GM19468 (cell line): ENCODE measurements at regions not wholly inside any gene's neighbourhood (a gene's known extent, or its start where the extent isn't known, plus 50 kb on each side); places are given as distances from the start of the nearest gene placed in this dataset.

Experiments used
- ATAC-seq: cut with Tn5 transposase; IDR thresholded peaks from one replicate; pipeline ENCODE4 v1.9.1; 2021; ENCODE audit warnings: mild to moderate bottlenecking, moderate library complexity, moderate number of reproducible peaks; ENCODE audit not compliant: unreplicated experiment; ENCODE audit errors: extremely low read depth

DNA sequence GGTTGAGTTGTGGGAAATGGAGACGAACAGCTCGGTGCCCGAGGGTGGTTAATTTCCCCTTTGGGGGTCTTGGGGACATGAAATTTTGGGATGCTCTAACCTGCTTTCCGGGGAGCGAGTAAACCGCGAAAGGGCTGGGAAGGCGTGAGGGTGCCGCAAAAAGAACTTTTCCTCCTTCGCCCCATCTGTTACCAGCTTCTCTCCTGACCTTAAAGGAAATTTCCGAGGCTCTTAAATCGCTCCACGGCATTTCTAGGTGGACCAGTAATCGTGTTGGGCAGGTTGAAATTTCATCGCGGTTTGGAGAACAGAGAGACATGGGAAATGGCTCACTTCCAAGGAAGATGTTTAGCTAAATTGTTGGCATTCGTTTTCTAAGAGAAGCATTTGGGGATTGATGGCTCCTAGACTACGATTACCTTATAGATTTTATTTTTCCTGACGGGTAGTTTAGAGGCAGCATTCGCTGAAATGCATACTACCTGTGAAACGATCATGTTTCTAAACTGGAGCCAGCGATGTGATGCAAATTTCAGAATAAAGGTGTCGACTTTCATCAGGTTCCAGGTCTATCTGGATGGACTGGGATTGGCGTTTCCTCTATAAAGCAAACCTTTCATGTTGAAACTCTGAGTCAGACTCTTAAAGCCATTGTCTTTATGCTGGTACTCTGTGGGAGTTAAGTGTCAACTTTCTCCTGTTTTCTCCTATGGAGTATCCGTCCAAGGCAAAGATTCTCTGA is 414.5 kb downstream of the PCNX1 start:
- no peak for ATAC-seq

DNA sequence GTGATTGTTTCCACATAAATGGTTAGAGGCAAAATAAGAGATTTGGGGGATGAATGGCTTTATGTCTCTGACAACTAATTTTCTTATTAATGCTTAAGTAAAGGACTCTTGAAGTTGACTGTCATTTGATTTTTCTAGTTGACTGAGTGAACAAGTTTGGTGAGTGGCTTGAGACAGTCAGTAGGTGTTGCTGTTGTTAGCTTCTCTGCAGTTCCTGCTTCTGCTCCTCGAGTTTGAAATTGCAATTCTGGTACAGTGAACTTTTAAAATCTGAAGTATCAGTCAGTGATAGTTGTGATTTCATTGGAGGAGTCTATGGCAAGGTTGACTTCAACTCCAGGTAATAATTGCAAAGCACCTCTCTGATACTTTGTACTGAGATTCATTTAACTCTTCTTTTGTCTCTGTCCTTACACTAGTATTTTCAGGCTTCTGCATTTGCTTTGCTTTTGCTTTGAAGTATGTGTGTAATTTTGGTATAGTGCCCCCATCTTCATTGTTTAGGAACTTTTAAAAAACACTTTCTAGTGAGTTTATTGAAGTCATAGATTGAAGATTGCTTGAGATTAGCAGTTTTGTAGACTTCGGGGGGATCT is 415.5 kb downstream of the PCNX1 start:
- ATAC-seq, result no peak

DNA sequence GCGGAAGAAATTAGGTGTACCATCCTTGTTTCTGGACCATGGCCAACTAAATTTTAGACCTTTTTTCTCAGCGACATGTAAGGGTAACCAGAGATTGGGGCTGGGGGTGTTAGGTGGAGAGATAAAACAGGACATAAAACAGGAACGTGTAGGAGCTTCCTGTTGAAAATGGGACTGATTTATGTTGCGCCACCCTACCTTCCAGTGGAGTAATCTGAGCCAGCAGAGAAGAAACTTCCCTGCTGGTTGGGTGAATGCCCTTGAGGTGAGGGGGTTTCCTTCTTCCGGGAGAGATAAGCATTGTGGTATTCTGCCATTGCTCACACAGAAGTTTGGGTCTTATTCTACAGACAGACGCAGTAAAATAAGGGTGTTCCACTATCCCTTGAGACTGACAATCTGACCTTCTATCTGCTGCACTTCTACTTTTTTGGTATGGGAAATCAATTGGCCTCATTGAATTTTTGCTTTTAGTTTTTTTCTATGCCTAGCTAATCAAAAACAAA is 417.6 kb downstream of the PCNX1 start:
- ATAC-seq, result no peak

DNA sequence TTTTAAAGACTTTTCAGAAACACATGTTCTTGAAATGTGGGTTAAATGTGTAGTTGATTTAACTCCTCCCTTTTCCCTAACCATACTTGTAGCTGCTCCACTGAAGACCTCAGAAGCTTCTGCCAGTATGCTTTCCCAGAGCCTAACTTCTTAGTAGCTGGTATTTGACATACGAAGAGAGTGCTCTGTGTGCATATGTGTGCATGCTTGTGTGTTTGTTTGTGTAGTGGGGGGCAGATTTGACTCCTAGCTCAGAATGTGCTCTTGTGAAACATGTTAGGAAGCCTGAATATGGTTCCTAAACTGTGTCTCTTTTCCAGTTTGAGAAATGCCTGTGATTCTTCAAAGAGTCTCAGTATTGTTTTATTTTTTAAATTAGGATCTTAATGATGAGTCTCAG is 420.4 kb downstream of the PCNX1 start:
- ATAC-seq, result no peak

DNA sequence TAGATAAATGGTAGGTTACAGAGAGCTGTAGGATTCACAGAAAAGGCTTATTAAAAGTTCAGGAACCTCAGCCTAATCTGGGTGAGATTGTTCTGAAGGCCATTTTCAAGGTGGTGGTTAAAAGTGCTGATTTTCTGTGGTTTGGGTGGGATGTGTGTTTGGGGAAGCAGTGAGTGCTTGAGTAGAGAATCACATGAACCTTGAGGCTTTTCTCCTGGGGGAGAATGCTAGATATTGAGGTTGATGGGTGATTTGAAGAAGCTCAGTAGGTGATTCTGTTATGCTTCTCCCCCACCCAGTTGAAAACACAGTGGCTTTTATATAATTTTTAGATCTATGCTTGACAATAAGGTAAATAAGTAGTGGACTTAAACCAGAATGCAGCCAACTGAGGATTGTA is 420.9 kb downstream of the PCNX1 start:
- ATAC-seq, result no peak

DNA sequence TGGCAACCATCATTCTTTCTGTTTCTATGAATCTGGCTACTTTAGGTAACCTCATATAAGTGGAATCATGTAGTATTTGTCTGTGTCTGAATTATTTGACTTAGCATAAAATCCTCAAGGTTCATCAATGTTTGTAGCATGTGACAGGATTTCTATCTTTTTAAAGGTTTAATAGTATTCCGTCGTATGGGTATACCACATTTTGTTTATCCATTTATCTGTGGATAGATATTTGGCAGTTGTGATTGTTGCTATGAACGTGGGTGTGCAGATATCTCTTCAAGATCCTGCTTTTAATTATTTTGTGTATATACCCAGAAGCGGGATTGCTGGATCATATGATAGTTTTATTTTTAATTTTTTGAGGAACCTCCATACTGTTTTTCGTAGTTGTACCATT is 421.7 kb downstream of the PCNX1 start:
- ATAC-seq, result no peak

DNA sequence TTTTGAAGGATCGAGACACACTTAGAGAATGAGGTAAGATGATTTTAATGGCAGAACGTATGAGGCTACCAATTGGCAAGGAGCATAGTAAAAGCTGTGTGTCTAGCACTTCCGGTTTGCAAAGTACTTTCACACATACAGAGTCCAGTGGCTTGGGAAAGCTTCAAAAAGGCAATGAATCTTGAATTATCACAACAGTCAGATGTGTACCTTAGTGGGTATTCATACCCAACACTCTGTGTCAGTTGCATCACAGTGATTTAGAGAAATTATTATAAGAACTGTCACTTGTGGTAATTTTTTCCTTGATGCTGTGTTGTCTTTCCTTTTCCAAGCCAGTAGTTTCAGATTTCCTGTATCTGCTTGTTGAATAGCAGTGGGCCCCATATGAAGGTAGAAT is 424.1 kb downstream of the PCNX1 start:
- no peak for ATAC-seq

DNA sequence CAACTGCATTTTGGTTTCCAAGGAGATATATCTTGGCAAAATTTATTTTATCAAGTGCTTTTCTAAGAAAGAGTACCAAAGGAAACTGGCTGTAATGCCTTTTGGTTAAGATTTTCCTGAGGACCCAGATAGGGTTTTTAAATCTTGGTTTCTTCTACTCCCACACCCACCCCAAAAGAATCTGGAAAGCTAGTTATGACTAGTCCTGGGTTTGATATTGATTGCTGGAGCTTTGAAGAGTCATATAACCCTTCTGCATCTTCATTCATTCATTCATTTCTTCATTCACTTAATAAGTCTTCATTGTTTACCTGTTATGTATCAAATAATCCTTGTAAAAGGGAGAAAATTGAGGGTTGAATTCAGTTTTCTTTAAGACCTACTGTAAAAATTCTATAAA is 425.2 kb downstream of the PCNX1 start:
- ATAC-seq, result no peak

DNA sequence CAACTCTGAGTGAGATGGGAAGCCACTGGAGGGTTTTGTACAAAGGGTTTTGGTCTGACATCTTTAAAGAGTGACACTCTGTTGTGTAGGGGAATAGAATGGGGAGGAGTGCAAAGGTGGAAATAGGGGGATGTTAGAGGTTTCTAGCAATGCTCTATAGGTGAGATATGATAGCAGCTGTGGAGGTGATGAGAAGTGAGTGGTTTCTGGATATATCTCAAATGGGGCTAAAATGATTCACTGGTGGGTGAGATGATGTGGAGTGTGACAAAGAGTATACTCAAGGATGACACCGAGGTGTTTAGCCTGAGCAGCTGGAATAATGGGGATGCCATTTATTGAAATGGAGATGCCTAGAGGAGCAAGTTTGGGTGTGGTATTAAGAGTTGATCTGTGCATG is 426.4 kb downstream of the PCNX1 start:
- no peak for ATAC-seq

DNA sequence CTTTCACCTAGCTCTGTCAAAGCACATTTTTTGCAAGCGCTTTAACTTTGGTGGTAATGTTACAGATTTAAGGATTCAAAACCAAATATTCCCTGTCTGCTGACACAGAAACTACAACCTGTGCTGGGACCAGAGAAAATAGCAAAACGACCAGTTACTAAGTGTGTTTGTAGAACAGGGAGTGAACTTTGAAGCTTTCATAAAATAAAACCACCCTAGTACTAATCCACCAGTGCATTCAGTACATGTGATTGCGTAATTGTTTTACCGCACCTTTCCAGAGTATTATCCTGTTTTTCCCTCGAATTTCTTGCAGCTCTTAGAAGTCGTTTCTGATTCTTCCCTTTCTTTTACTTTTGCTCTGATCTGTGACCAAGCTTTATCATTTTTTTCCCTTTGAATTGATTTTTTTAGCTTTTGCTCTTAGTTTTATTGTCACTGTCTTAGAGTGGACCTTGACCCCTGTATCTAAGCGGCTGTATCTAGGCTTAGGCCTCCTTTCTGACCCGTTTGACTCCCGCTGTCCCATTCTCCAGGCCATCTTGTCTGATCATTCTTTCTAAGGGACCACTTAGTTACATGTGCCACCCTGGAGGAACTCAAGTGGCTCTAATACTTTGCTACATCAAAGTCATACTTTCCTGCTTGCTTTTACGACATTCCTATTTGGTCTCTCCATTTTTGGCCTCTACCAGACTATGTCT is 429.4 kb downstream of the PCNX1 start:
- no peak for ATAC-seq

DNA sequence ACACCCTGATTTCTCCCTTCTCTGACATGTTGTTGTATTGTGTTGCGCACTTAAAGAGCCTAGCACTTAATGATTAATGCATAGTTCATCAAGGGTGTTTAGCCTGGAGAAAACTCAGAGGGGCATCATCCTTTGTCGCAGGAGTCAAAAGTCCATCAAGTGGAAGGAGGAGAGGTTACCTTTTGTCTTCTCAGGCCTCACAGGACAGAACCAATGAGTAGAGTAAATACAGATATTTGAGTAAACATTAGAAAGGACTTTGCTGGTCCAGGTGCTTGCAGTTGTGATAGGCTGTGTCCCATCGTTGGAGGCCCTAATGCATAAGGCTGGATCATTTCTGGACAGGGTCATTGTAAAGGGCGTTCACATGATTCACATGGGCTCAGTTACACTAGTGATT is 430.9 kb downstream of the PCNX1 start:
- ATAC-seq, result no peak

DNA sequence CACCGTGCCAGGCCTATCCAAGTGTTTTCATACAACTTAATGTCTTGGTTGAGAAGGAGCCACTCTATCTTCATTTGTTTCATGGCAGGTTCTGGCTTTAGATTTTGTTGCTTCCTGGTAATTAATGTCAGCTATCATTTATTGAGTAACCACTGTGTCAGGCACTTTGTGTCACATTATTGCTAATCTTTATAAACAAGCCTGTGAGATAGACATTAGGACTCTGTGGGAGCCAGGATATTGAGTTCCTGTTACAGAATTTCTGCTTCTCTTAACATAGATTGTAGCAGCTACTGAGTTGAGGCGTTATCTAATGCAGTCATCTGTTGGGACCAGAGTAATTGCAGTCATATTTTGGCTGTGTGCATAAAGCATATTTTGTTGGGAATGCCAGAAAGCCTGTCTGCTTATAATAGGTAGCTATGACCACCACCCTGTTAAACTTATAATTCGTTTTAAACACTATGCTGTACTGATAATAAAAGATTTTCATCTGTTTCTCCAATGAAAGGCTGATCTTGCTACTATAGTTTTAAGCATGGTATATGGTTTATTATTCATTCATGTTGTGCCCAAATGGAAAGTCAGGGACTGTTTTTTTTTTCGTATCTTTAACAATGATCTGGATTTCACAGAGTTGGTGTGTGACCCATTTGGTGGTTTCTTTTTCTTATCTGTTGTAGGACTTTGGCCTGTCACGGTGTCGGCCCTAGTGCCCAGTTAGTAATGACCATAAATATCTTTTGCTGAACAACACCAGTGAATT is 432.6 kb downstream of the PCNX1 start:
- ATAC-seq, result no peak

DNA sequence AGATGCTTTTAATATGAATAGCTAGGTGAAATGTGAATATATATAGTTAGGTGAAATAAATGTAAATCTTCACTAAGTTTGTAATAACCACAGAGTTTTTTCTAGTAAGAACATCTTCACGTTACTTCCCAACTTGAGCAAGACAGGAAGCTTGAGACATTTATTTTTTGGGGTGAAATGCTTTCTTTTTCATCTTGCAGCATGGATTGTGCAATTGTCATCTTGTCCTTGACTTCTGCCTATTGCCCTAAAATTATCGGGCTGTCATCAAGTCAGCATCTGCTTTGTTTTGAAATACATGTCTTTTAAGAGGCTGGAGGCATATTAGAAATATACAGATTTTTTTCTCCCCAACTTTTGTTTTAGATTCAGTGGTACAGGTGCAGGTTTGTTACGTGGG is 433.9 kb downstream of the PCNX1 start:
- ATAC-seq, result no peak

DNA sequence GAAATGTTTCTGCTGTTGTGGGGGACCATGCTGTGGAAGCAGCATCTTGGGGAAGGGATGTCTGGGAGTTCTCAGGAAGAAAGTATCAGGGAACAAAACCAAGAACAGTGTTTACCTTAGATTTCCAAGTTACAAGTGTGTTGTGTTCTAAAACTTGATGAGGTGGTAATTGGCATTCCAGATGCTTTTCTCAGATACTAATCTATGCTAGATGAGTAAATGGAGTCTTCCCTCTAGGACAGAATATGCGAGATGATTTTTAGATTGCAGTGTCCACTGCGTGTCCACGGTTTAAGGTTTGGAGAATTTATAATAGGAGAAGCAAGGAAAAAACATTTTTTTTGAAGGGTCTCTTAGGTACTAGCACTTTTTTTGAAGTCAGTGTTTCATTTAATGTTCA is 436.5 kb downstream of the PCNX1 start:
- no peak for ATAC-seq

DNA sequence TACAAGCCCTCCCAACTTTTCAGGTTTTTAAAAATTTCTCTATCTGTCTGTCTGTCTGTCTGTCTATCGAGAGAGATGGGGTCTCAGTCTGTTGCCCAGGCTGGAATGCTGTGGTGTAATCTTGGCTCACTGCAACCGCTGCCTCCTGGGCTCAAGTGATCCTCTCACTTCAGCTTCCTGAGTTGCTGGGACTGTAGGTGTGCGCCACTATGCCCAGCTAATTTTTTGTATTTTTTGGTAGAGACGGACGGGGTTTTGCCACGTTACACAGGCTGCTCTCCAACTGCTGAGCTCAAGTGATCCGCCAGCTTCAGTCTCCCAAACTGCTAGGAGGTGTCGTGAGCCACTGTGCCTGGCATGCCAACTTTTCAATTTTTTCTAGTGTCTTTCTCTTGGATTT is 437.2 kb downstream of the PCNX1 start:
- no peak for ATAC-seq

DNA sequence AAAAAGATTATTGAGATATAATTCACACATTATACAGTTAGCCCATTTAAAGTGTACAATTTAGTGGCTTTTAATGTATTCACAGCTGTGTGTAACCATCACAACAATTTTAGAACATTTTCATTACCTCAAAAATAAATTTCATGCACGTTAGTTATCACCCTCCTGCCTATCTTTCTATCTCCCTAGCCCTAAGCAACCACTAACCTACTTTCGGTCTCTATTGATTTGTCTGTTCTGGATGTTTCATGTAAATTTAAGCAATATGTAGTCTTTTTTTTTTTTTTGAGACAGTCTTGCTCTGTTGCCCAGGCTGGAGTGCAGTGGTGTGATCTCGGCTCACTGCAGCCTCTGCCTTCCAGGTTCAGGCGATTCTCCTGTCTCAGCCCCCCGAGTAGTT is 439.4 kb downstream of the PCNX1 start:
- no peak for ATAC-seq

DNA sequence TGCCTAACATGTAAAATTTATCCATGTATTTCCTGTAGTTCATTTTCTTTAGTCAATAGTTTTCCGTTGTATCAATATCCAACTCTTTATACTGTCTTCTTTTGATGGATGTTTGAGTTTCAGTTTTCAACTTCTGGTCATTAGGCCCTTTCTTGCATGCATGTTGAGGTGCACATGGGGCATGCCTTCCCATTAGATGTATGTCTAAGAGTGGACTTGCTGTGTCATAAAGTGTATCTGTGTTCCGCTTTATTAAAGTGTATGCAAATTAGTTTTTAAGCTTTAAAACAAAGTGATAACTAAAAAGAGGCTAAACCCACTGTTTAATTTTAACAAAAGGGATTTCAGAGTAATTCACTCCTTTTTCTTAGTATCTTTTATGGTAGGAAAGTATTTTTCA is 441.1 kb downstream of the PCNX1 start:
- ATAC-seq, result no peak

DNA sequence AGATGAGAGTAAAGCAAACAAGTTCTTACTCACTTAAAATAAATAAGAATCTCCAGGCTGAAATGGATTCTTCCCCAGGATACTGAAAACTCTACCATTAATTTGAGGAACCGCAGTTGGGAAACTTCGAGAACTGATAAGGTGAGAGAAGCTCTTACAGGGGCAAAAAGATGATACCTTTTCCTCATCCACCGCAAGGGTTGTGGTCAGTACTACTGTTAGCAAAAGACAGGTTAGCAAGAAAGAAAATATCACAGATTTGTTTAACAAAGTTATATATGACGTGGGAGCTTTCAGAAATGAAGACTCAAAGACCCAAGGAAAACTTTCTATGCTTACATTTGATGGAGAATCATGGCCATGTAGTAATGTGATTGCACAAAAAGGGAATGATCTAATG is 441.6 kb downstream of the PCNX1 start:
- no peak for ATAC-seq

DNA sequence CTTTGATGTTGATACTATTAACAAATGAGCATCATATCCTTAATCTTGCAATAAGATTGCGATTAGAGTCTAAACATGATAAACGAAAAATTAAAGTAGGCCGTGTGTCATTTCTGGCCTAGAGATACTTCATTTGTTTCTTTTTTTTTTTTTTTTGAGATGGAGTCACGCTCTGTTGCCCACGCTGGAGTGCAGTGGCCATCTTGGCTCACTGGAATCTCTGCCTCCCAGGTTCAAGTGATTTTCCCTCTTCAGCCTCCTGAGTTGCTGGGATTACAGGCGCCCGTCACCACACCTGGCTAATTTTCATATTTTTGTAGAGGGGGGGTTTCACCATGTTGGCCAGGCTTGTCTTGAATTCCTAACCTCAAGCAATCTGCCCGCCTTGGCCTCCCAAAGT is 446.9 kb downstream of the PCNX1 start:
- ATAC-seq, result no peak

DNA sequence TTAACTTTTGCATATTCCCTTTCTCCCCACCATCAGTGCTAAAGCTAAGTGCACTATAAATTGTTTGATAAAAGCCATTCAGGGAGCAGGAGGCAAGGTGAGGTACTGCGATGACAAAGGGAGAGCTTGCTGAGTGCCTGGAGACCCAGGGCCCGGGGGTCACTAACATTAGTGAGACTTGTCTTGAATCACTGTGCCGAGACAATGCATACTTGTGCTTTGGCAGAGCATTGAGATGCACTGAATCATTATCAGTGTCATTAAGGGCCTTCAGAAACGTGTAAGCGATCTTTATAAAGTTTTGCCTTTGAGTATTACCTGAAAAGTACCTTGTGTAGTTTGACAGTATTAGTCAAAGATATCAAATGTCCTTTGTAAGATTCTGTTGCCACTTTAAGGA is 447.5 kb downstream of the PCNX1 start:
- no peak for ATAC-seq
